ENCODE measurements at regions not wholly inside any gene's neighbourhood (a gene's known extent, or its start where the extent isn't known, plus 50 kb on each side); places are given as distances from the start of the nearest gene placed in this dataset.
"Not testable (repeated sequence)": the region's sequence is repeated elsewhere in the genome, so short reads cannot be mapped to it uniquely, and the experiment has no call there.

- Histone ChIP-seq H3K4me3 (no peak overlapping the region), H3K36me3 (no peaks in the 10 kb centered on the region), H3K9me3 (peaks cover 0 to 4% (median 0%) of the 10 kb centered on the region in 3 donors), H3K27ac (no peak overlapping the region), H3K4me1 (no peaks in the 10 kb centered on the region), H3K27me3 (no peaks in the 10 kb centered on the region)
- intact Hi-C loops (cut with DNase I; ENCODE audit: low total_unique reads) (no loop called here), in situ Hi-C loops (cut with MboI; ENCODE audit: low sequenced_read_pairs in 4 of 4) (no loop called here)
- ATAC-seq (no peak), DNase-seq (no peak)
- TF ChIP-seq POLR2A (IDR thresholded peaks at IDR 0.05) (no peak), CTCF (IDR thresholded peaks at IDR 0.05 in 4 of 5, conservative IDR thresholded peaks at IDR 0.05 in 1 of 5) (no peak)
Observed at GRCh38 chrX:128992107-128992971, 531.0 kb downstream of the SMARCA1 start.

- H3K4me3 ChIP-seq, result no peak overlapping the region
- in situ Hi-C loops (cut with MboI; ENCODE audit: low sequenced_read_pairs in 4 of 4), result no loop called here
- no peaks in the 10 kb centered on the region for H3K27me3 ChIP-seq
- no peak overlapping the region for H3K27ac ChIP-seq
- no peak for DNase-seq
- intact Hi-C loops (cut with DNase I; ENCODE audit: low total_unique reads), result no loop called here
- no peak for ATAC-seq
- no peaks in the 10 kb centered on the region for H3K4me1 ChIP-seq
- no peaks in the 10 kb centered on the region for H3K36me3 ChIP-seq
- no peaks in the 10 kb centered on the region for H3K9me3 ChIP-seq
- TF ChIP-seq POLR2A (IDR thresholded peaks at IDR 0.05), result no peak
- no peak for TF ChIP-seq CTCF (IDR thresholded peaks at IDR 0.05 in 4 of 5, conservative IDR thresholded peaks at IDR 0.05 in 1 of 5)
Observed at GRCh38 chrX:128975745-128976144, 547.5 kb downstream of the SMARCA1 start.

GRCh38 chrX:128973033-128973432 lies 550.3 kb downstream of the SMARCA1 start:
- DNase-seq, result no peak
- in situ Hi-C loops (cut with MboI; ENCODE audit: low sequenced_read_pairs in 4 of 4), result no loop called here

GRCh38 chrX:128961290-128961689 lies 562.0 kb downstream of the SMARCA1 start:
- H3K36me3 ChIP-seq, result no peaks in the 10 kb centered on the region
- intact Hi-C loops (cut with DNase I; ENCODE audit: low total_unique reads) (no loop called here), in situ Hi-C loops (cut with MboI; ENCODE audit: low sequenced_read_pairs in 4 of 4) (no loop called here)
- no peaks in the 10 kb centered on the region for H3K9me3 ChIP-seq
- no peak overlapping the region for H3K4me3 ChIP-seq
- no peaks in the 10 kb centered on the region for H3K27me3 ChIP-seq
- no peak for DNase-seq
- no peaks in the 10 kb centered on the region for H3K4me1 ChIP-seq
- no peak for ATAC-seq
- TF ChIP-seq CTCF (IDR thresholded peaks at IDR 0.05 in 4 of 5, conservative IDR thresholded peaks at IDR 0.05 in 1 of 5), result no peak
- TF ChIP-seq POLR2A (IDR thresholded peaks at IDR 0.05), result no peak
- no peak overlapping the region for H3K27ac ChIP-seq

More at GRCh38 chrX:128973033-128973432, 550.3 kb downstream of the SMARCA1 start:
- H3K36me3 ChIP-seq, result no peaks in the 10 kb centered on the region
- no peaks in the 10 kb centered on the region for H3K9me3 ChIP-seq
- H3K27ac ChIP-seq, result no peak overlapping the region
- TF ChIP-seq CTCF (IDR thresholded peaks at IDR 0.05 in 4 of 5, conservative IDR thresholded peaks at IDR 0.05 in 1 of 5) (no peak), POLR2A (IDR thresholded peaks at IDR 0.05) (no peak)
- intact Hi-C loops (cut with DNase I; ENCODE audit: low total_unique reads), result no loop called here
- H3K27me3 ChIP-seq, result no peaks in the 10 kb centered on the region
- H3K4me3 ChIP-seq, result no peak overlapping the region
- H3K4me1 ChIP-seq, result no peaks in the 10 kb centered on the region
- no peak for ATAC-seq

GRCh38 chrX:128954697-128955096 lies 568.6 kb downstream of the SMARCA1 start:
- H3K4me3 ChIP-seq; ATAC-seq; DNase-seq; H3K27ac ChIP-seq; in situ Hi-C loops (cut with MboI; ENCODE audit: low sequenced_read_pairs in 4 of 4); H3K36me3 ChIP-seq; intact Hi-C loops (cut with DNase I; ENCODE audit: low total_unique reads); H3K4me1 ChIP-seq; H3K9me3 ChIP-seq; H3K27me3 ChIP-seq: not testable (repeated sequence)
